Upper lobe of left lung (tissue), 6 donors: ENCODE measurements at regions not wholly inside any gene's neighbourhood (a gene's known extent, or its start where the extent isn't known, plus 50 kb on each side); places are given as distances from the start of the nearest gene placed in this dataset.
"Not testable (repeated sequence)": the region's sequence is repeated elsewhere in the genome, so short reads cannot be mapped to it uniquely, and the experiment has no call there.

Experiments
- ATAC-seq, 2 donors: fragments of 200-7000 bp; cut with Tn5 transposase; one replicate each; pipeline ENCODE4 v1.9.1; 2022; ENCODE audit warnings: mild to moderate bottlenecking in 2 of 2, moderate library complexity in 2 of 2; ENCODE audit not compliant: low FRiP score in 2 of 2
- DNase-seq, 2 donors: peaks; one replicate each; pipeline ENCODE4 v3.0.0-alpha.2; 2019 to 2020
- H3K27ac ChIP-seq, 4 donors: fragments of 200-600 bp; sonication (generic); one replicate each; pipeline ENCODE4 v1.5.1; 2016 to 2019
- H3K27me3 ChIP-seq, 4 donors: fragments of 200-600 bp; sonication (generic); one replicate each; pipeline ENCODE4 v1.5.1; 2017 to 2019
- H3K36me3 ChIP-seq, 4 donors: fragments of 200-600 bp; sonication (generic); one replicate each; pipeline ENCODE4 v1.5.1; 2016 to 2019
- H3K4me1 ChIP-seq, 4 donors: fragments of 200-600 bp; sonication (generic); one replicate each; pipeline ENCODE4 v1.5.1; 2018 to 2019
- H3K4me3 ChIP-seq, 4 donors: fragments of 200-600 bp; sonication (generic); one replicate each; pipeline ENCODE4 v1.5.1; 2017 to 2019; ENCODE audit warnings: mild to moderate bottlenecking in 2 of 4, moderate library complexity in 1 of 4
- H3K9me3 ChIP-seq, 4 donors: fragments of 200-600 bp; sonication (generic); one replicate each; pipeline ENCODE4 v1.5.1; 2018 to 2019
- CTCF ChIP-seq, 6 experiments: fragments of 450-650 bp in 4 of 6; fragments of 200-600 bp in 2 of 6; sonication (generic) in 2 of 6; IDR thresholded peaks; one replicate each; pipeline ENCODE4 v1.5.1; 2016 to 2019; ENCODE audit warnings: antibody characterized with exemption in 6 of 6
- EP300 ChIP-seq, 4 donors: sonication (generic); formaldehyde crosslinking; IDR thresholded peaks; one replicate each; pipeline ENCODE4 v1.5.1; 2017; ENCODE audit warnings: antibody characterized with exemption in 4 of 4, control low read depth in 2 of 4
- POLR2A ChIP-seq, 4 donors: fragments of 450-650 bp; IDR thresholded peaks; one replicate each; pipeline ENCODE4 v1.5.1; 2016 to 2017; ENCODE audit warnings: antibody characterized with exemption in 4 of 4, mild to moderate bottlenecking in 2 of 4
- POLR2AphosphoS5 ChIP-seq, 2 donors: sonication (generic); formaldehyde crosslinking; IDR thresholded peaks; one replicate each; pipeline ENCODE4 v1.5.1; 2017; ENCODE audit warnings: antibody characterized with exemption in 2 of 2
- WGBS, 2 donors: methylation state at CpG; one replicate each; pipeline ENCODE4 v1.1.5; 2017 to 2018; 5-methylcytosine and 5-hydroxymethylcytosine counted together
- donor health status: DM: no; HTN: no; CAD: no; lungs with moderate emphysema.
- donor health status: DM: no; HTN: yes; CAD: no; lungs with severe emphysema.

DNA sequence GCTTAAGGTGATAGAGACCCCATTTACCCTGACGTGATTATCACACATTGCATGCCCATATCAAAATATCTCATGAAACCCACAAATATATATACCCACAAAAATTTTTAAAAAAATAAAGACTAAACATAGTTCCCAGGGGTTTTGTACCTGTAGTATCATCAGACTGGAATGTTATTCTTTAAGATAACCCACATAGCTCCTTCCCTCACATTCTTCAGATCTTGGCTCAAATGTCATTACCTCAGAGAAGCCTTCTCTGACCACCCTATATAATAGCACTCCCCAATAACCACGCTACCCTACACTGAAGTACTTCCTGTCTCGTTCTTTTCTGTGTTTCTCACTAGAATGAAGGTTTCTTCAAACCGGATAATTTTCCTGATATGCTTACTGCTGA lies 138.3 kb upstream of the SNX7 start:
- Histone ChIP-seq H3K4me3 (no peak overlapping the region), H3K36me3 (no peaks in the 10 kb centered on the region), H3K4me1 (no peaks in the 10 kb centered on the region), H3K27me3 (no peaks in the 10 kb centered on the region), H3K27ac (no peak overlapping the region), H3K9me3 (peaks cover 0 to 9% (median 0%) of the 10 kb centered on the region in 4 donors)
- ATAC-seq = no peak
- WGBS, 2 donors = 62 to 80% methylated on average over 4 of the region's 4 CpGs
- TF ChIP-seq EP300 (IDR thresholded peaks at IDR 0.05) (no peak), POLR2AphosphoS5 (IDR thresholded peaks at IDR 0.05) (no peak), CTCF (IDR thresholded peaks at IDR 0.05) (no peak), POLR2A (IDR thresholded peaks at IDR 0.05) (no peak)
- no peak for DNase-seq

- TF ChIP-seq POLR2A (IDR thresholded peaks at IDR 0.05) (no peak), POLR2AphosphoS5 (IDR thresholded peaks at IDR 0.05) (no peak), CTCF (IDR thresholded peaks at IDR 0.05) (no peak), EP300 (IDR thresholded peaks at IDR 0.05) (no peak)
- H3K4me1 ChIP-seq = no peaks in the 10 kb centered on the region
- WGBS, 2 donors = 67 to 79% methylated on average over 2 of the region's 2 CpGs
- H3K27ac ChIP-seq = no peak overlapping the region
- no peaks in the 10 kb centered on the region for H3K9me3 ChIP-seq
- H3K36me3 ChIP-seq = no peaks in the 10 kb centered on the region
- H3K27me3 ChIP-seq = no peaks in the 10 kb centered on the region
- ATAC-seq = no peak
- DNase-seq = no peak
- H3K4me3 ChIP-seq = no peak overlapping the region
Measured at GRCh38 chr1:98516306-98516705, 145.2 kb upstream of the SNX7 start.

DNA sequence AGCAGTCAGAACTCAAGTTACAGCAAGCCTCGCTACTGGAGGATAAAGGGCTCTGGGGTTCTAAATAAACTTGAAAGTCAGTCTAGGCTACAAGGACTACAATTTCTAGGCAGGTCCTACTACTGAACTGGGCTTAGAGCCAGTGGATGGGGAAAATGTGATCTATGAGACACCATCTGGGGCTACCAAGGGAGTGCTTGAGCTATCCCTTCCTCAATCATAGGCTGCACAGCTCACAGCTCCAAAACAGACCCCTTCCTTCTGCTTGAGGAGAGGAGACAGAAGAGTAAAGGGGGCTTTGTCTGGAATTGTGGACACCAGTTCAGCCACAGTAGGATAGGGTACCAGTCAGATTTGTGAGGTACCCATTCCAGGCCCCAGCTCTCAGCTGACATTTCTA lies 145.8 kb upstream of the SNX7 start:
- no peak for TF ChIP-seq POLR2A (IDR thresholded peaks at IDR 0.05)
- TF ChIP-seq CTCF (IDR thresholded peaks at IDR 0.05) = no peak
- no peak for TF ChIP-seq POLR2AphosphoS5 (IDR thresholded peaks at IDR 0.05)
- ATAC-seq (peak in 1 of 2 donors; percentile 53), DNase-seq (no peak)
- no peaks in the 10 kb centered on the region for H3K27me3 ChIP-seq
- no peaks in the 10 kb centered on the region for H3K4me1 ChIP-seq
- H3K4me3 ChIP-seq = no peak overlapping the region
- no peaks in the 10 kb centered on the region for H3K9me3 ChIP-seq
- no peak overlapping the region for H3K27ac ChIP-seq
- 67 to 82% methylated on average over 1 of the region's 1 CpG for WGBS, 2 donors
- no peaks in the 10 kb centered on the region for H3K36me3 ChIP-seq

GRCh38 chr1:98512216-98512615 lies 149.3 kb upstream of the SNX7 start:
- not testable (repeated sequence) for H3K36me3 ChIP-seq, H3K9me3 ChIP-seq, H3K27ac ChIP-seq, DNase-seq, H3K4me3 ChIP-seq, ATAC-seq, H3K27me3 ChIP-seq, H3K4me1 ChIP-seq
- 54 to 93% methylated on average over 3 of the region's 27 CpGs for WGBS, 2 donors

GRCh38 chr1:98503771-98504170 lies 157.8 kb upstream of the SNX7 start:
- Histone ChIP-seq H3K4me1 (no peaks in the 10 kb centered on the region), H3K9me3 (peaks cover 0 to 9% (median 3%) of the 10 kb centered on the region in 4 donors), H3K4me3 (no peak overlapping the region), H3K27ac (no peak overlapping the region), H3K27me3 (no peaks in the 10 kb centered on the region), H3K36me3 (no peaks in the 10 kb centered on the region)
- TF ChIP-seq EP300 (IDR thresholded peaks at IDR 0.05) (no peak), CTCF (IDR thresholded peaks at IDR 0.05) (no peak), POLR2A (IDR thresholded peaks at IDR 0.05) (no peak), POLR2AphosphoS5 (IDR thresholded peaks at IDR 0.05) (no peak)
- 76 to 87% methylated on average over 1 of the region's 1 CpG for WGBS, 2 donors
- ATAC-seq = no peak
- no peak for DNase-seq
